Activated naive CD8-positive, alpha-beta T cell treated with anti-CD3 and anti-CD28 coated beads, Interleukin-2, amount 10 ng/mL, durations not matched to agents 7 days and 5 days (primary cell): ENCODE measurements at regions not wholly inside any gene's neighbourhood (a gene's known extent, or its start where the extent isn't known, plus 50 kb on each side); places are given as distances from the start of the nearest gene placed in this dataset.
"Not testable (repeated sequence)": the region's sequence is repeated elsewhere in the genome, so short reads cannot be mapped to it uniquely, and the experiment has no call there.

Experiments used
- ATAC-seq: fragments of 150-1000 bp; cut with Tn5 transposase; one replicate; pipeline ENCODE4 v1.10.0; 2021; ENCODE audit warnings: low read depth, moderate library complexity
- POLR2A ChIA-PET: fragments of 350-600 bp; sonication (Branson Sonifier 250); formaldehyde crosslinking; loops from one replicate; lab custom pipeline; 2021; ENCODE audit warnings: antibody characterized with exemption; lab: Charles Lee
- DNase-seq: peaks from one replicate; pipeline ENCODE4 v3.0.0; 2021
- H3K27ac Mint-ChIP-seq: one replicate; pipeline ENCODE4 v1.8.0; 2022; ENCODE audit warnings: mild to moderate bottlenecking, mixed read lengths
- H3K27me3 Mint-ChIP-seq: one replicate; pipeline ENCODE4 v1.8.0; 2022; ENCODE audit warnings: mild to moderate bottlenecking, moderate library complexity, mixed read lengths
- H3K36me3 Mint-ChIP-seq: one replicate; pipeline ENCODE4 v1.8.0; 2021; ENCODE audit warnings: mild to moderate bottlenecking, mixed read lengths
- H3K4me1 Mint-ChIP-seq: one replicate; pipeline ENCODE4 v1.8.0; 2021; ENCODE audit warnings: mixed read lengths
- H3K4me3 Mint-ChIP-seq: one replicate; pipeline ENCODE4 v1.8.0; 2022; ENCODE audit warnings: mild to moderate bottlenecking, moderate library complexity, mixed read lengths
- H3K9me3 Mint-ChIP-seq: one replicate; pipeline ENCODE4 v1.8.0; 2021; ENCODE audit warnings: mixed read lengths

DNA sequence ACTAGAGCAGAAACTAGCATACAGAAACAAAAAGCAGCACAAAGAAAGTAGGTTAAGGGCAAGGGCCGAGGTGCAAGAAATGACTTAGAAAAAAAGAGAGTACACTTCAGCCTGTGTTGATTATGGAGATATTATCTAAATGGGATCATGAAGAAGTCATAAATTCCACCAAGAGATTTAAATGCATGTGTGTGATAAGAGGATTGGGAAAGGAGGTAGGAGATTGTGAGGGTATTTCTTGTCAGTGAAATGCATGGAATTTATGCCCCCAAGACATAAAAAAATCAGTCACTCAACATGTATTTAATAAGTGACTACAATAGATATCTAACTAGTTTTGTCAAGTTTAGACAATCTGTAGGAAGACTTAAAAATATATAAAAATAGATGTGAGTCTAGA is 976.2 kb upstream of the LRFN5 start:
- no peaks in the 10 kb centered on the region for H3K4me1 Mint-ChIP-seq
- no peak overlapping the region for H3K4me3 Mint-ChIP-seq
- no peaks in the 10 kb centered on the region for H3K36me3 Mint-ChIP-seq
- ATAC-seq: no peak
- POLR2A ChIA-PET: no interaction called here
- no peaks in the 10 kb centered on the region for H3K27me3 Mint-ChIP-seq
- H3K9me3 Mint-ChIP-seq: peaks cover 4% of the 10 kb centered on the region
- DNase-seq: no peak
- no peak overlapping the region for H3K27ac Mint-ChIP-seq

DNA sequence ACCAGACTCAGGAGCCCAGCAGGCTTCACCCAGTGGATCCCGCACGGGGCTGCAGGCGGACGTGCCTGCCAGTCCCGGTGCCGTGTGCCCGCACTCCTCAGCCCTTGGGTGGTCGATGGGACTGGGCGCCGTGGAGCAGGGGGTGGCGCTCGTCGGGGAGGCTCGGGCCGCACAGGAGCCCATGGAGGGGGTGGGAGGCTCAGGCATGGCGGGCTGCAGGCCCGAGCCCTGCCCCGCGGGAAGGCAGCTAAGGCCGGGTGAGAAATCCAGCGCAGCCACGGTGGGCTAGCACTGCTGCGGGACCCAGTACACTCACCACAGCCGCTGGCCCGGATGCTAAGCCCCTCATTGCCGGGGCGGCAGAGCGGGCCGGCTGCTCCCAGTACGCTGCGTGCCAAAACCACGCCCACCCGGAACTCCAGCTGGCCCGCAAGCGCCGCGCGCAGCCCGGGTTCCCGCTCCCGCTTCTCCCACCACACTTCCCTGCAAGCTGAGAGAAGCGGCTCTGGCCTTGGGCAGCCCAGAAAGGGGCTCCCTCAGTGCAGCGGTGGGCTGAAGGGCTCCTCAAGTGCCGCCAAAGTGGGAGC is 977.0 kb upstream of the LRFN5 start:
- POLR2A ChIA-PET, H3K9me3 Mint-ChIP-seq, ATAC-seq, H3K27ac Mint-ChIP-seq, H3K27me3 Mint-ChIP-seq, DNase-seq, H3K36me3 Mint-ChIP-seq, H3K4me3 Mint-ChIP-seq, H3K4me1 Mint-ChIP-seq: not testable (repeated sequence)

DNA sequence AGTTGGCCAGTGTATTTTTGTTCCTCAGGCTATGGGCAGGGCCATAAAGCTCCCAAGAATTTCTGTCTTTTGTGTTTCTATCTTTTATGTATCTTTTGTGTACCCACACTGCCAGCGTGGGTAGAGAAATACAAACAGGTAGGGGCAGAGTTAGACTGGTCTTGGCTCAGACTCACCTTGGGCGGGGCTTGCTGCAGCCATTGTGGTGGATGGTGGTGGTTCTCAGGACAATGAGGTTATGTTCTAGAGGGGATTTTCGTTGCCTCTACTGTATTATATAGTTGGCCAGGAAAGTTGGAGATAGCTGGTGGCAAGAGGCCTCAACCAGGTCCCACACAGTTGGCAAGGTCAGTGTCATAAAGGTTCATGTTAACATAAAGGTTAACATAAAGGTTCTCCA is 977.5 kb upstream of the LRFN5 start:
- POLR2A ChIA-PET: no interaction called here
- H3K4me3 Mint-ChIP-seq: no peak overlapping the region
- no peak overlapping the region for H3K27ac Mint-ChIP-seq
- peaks cover 2% of the 10 kb centered on the region for H3K9me3 Mint-ChIP-seq
- H3K27me3 Mint-ChIP-seq: no peaks in the 10 kb centered on the region
- no peaks in the 10 kb centered on the region for H3K4me1 Mint-ChIP-seq
- no peaks in the 10 kb centered on the region for H3K36me3 Mint-ChIP-seq
- DNase-seq (no peak), ATAC-seq (no peak)

DNA sequence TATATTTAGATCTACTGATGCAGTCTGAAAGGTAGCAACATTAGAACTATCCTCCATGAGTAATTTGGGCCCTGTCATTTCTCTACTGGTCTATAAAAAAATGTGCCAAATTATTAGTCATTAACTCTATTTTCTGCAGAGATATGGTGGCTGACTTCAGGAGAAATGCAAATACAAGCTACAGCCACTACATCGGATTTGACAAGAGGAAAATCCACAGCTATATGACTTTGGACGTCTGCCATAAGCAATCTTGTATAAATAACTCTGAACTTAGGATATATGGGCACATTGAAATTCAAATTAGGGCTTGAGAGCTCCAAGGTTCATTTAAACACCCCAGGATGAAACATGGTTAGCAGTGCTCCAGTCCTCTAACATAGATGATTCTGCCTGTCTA is 983.0 kb upstream of the LRFN5 start:
- H3K27ac Mint-ChIP-seq: no peak overlapping the region

DNA sequence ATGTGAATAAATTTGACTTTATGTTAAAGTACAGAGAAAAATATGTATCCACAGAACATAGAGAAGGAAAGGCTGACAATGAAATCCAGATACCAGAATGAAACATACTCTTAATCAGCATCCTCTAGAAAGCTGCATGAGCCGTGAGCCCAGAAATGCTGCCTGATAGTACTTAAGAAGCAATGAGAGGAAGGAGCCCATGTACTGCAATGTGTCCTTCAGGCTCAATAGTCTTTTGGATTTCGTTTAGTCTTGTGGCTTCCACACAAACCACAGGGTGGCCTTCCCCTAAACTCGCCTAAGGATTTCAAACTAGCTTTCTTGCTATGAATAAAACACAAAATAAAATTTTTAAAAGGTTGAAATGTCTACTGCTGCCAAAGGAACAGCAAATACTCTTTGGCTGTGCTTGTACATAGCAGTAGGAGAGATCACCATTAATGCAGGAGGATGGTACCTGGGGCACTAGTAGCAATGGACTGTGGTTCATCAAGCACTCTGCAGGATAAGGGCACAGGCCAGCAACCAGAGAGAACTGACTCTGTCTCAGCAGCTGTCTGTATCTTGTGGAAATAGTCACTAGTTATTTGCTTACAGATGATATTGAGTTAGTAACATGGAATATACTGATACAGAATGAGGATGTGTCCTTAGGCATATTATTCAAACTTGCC is 988.3 kb upstream of the LRFN5 start:
- no peak for ATAC-seq
- Mint-ChIP-seq H3K9me3 (no peaks in the 10 kb centered on the region), H3K4me3 (no peak overlapping the region), H3K27me3 (no peaks in the 10 kb centered on the region), H3K36me3 (no peaks in the 10 kb centered on the region), H3K27ac (no peak overlapping the region), H3K4me1 (no peaks in the 10 kb centered on the region)
- POLR2A ChIA-PET: no interaction called here
- DNase-seq: no peak

More for the DNA sequence above, 983.0 kb upstream of the LRFN5 start:
- no peaks in the 10 kb centered on the region for H3K36me3 Mint-ChIP-seq
- POLR2A ChIA-PET: no interaction called here
- H3K4me3 Mint-ChIP-seq: no peak overlapping the region
- H3K4me1 Mint-ChIP-seq: no peaks in the 10 kb centered on the region
- ATAC-seq (no peak), DNase-seq (no peak)
- no peaks in the 10 kb centered on the region for H3K27me3 Mint-ChIP-seq
- H3K9me3 Mint-ChIP-seq: no peaks in the 10 kb centered on the region

DNA sequence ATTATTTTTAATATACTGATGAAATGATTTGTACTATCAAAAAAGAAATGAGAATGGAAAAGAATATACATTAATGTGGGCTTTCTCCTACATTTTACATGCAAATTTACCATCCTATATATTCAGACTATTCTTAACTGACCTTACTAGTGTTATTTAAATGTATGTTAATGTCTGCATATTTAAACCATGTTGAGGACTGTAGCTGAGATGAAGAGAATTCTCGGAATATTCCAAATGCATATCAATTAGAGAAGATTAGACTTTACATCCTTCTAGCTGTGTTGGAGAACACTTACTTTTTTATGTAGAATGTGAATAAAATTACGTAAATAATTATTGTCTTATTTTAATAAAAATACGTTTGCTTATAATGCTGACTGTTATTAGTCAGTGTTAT is 990.1 kb upstream of the LRFN5 start:
- no peak for DNase-seq
- Mint-ChIP-seq H3K36me3 (no peaks in the 10 kb centered on the region), H3K4me3 (no peak overlapping the region), H3K27me3 (no peaks in the 10 kb centered on the region), H3K4me1 (no peaks in the 10 kb centered on the region), H3K9me3 (no peaks in the 10 kb centered on the region), H3K27ac (no peak overlapping the region)
- POLR2A ChIA-PET: no interaction called here
- ATAC-seq: no peak

DNA sequence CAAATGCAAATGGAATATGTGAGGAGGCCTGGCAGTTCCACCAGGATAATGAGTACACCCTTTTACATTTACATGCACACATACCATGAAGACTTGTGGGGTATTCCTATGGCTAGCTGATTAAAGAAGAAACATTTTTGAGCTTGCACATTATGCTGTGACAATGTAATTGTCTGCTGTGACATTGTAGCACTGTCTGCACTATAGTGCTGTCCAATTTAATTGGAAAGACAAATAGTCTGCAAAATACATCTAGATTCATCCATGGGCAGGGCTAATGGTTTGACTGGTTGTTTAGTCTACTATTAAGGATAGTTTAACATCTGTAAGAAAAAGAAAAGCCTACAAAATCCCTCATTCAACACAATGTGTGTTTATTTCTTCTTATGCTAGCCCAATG is 1005.6 kb upstream of the LRFN5 start:
- ATAC-seq: no peak

DNA sequence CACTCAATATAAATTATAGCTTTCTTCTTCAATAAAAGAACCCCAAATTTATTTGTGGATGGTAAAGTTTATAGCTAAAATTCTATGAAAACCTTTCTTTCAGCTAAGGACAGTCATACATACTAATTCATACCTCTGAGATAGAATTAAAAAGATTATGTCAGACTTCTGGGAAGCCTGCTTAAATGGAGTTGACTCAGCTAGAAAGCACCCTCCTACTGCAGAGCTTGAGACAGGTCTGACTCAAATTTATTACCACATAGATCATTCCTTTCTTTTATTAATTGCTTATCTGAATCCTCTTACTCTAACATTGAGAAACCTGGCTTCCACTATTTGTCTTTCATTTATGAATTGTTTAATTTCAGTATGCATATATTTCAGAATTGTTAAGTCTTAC is 1007.0 kb upstream of the LRFN5 start:
- Mint-ChIP-seq H3K4me1 (no peaks in the 10 kb centered on the region), H3K4me3 (no peak overlapping the region), H3K27me3 (no peaks in the 10 kb centered on the region), H3K36me3 (no peaks in the 10 kb centered on the region), H3K27ac (no peak overlapping the region), H3K9me3 (no peaks in the 10 kb centered on the region)
- no peak for DNase-seq
- ATAC-seq: no peak
- POLR2A ChIA-PET: no interaction called here

More for the DNA sequence above, 1005.6 kb upstream of the LRFN5 start:
- H3K9me3 Mint-ChIP-seq: peaks cover 1% of the 10 kb centered on the region
- no peaks in the 10 kb centered on the region for H3K27me3 Mint-ChIP-seq
- H3K36me3 Mint-ChIP-seq: no peaks in the 10 kb centered on the region
- H3K27ac Mint-ChIP-seq: no peak overlapping the region
- H3K4me1 Mint-ChIP-seq: no peaks in the 10 kb centered on the region
- no peak overlapping the region for H3K4me3 Mint-ChIP-seq
- POLR2A ChIA-PET: no interaction called here
- no peak for DNase-seq

DNA sequence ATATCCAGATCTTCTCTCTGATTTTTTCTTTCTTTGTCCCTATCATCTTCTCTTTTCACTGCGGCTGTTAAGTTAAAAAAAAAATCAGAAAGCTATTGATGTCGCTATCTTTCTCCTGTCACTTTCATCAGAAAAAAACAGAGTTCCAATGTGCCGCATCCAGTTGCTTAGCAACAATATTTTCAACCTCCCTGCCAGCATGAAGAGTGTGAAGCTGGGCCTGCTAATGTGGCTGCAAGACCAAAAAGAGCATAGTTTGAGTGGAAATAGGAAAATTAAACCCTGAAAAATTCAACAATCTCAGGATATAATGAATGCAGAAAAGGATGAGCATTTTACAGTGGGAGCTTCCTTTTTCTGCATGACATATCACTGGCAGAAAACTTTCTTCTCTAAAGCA is 1025.4 kb upstream of the LRFN5 start:
- no peak overlapping the region for H3K27ac Mint-ChIP-seq
- POLR2A ChIA-PET: no interaction called here
- no peaks in the 10 kb centered on the region for H3K4me1 Mint-ChIP-seq
- DNase-seq: no peak
- H3K9me3 Mint-ChIP-seq: no peaks in the 10 kb centered on the region
- no peak overlapping the region for H3K4me3 Mint-ChIP-seq
- H3K36me3 Mint-ChIP-seq: no peaks in the 10 kb centered on the region
- H3K27me3 Mint-ChIP-seq: no peaks in the 10 kb centered on the region
- no peak for ATAC-seq

DNA sequence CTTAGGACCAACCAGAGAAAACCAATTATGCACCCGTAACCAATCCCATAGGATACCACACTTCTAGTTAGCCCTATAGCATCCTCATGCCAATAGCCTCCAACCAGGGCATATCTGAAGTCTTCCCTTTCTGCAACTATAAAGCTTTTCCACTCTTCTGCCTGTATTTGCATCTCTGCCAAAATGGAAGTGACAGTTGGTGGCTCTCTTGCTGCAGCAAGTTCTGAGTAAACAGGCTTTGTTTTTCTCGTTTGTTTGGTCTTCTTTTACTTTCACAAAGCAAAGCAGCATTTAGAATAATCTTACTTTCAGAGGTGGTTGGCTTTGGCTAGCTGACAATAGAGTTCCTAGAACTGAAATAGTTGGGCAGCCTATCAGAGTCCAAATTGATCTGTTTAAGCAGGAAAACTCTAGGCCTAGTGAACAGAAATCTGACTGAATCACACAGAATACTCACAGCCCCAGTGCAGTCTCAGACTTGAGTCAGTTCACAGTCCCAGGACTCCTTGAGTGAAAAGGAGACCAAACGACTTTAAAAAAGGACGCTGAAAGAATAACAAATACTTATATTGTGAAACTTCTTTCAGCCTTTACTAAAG is 1029.7 kb upstream of the LRFN5 start:
- POLR2A ChIA-PET: no interaction called here
- H3K4me3 Mint-ChIP-seq: no peak overlapping the region
- no peaks in the 10 kb centered on the region for H3K4me1 Mint-ChIP-seq
- ATAC-seq (no peak), DNase-seq (no peak)
- H3K36me3 Mint-ChIP-seq: no peaks in the 10 kb centered on the region
- H3K27me3 Mint-ChIP-seq: no peaks in the 10 kb centered on the region
- H3K27ac Mint-ChIP-seq: no peak overlapping the region
- no peaks in the 10 kb centered on the region for H3K9me3 Mint-ChIP-seq

DNA sequence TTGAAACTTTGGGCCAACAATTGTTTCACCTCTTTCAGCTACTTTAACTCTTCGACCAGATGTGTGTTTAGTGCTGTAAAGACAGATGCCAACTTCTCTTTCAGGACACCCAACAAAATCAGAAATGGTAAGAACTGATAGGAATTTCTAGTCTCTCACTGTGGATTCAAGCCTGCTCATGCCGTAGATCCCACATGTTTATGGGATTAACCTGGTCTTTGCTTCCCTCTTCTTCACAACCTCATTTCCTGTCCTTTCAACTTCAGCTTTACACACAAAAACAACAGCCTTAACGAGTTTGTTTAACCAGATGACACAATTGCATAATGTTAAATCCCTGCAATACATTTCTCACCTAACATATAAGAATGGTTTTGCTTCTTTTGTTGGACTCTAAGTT is 1031.9 kb upstream of the LRFN5 start:
- POLR2A ChIA-PET: no interaction called here
- ATAC-seq: no peak

DNA sequence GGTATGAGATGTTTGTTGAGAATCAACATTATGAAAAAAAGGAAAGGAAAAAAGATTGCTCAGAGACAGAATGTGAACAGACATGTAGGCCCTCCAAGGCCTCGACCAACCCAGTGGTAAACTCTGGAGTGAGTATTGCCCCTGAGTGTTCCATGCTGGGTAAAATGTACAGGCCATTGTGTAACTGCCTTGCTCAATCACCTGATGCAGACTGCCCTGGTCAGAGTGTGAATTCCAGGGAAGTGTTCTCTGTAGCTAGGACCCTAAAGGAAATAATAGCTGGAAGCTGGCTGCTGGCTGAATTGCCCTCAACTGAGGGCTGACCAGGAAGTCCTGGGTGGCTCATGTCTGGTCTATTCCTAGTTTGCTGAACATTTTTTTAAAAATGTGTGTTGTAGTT is 1081.4 kb upstream of the LRFN5 start:
- H3K4me1 Mint-ChIP-seq: no peaks in the 10 kb centered on the region
- POLR2A ChIA-PET: no interaction called here
- H3K27ac Mint-ChIP-seq: no peak overlapping the region

More for the DNA sequence above, 1031.9 kb upstream of the LRFN5 start:
- Mint-ChIP-seq H3K9me3 (no peaks in the 10 kb centered on the region), H3K27me3 (no peaks in the 10 kb centered on the region), H3K4me1 (no peaks in the 10 kb centered on the region), H3K4me3 (no peak overlapping the region), H3K36me3 (no peaks in the 10 kb centered on the region), H3K27ac (no peak overlapping the region)
- no peak for DNase-seq

DNA sequence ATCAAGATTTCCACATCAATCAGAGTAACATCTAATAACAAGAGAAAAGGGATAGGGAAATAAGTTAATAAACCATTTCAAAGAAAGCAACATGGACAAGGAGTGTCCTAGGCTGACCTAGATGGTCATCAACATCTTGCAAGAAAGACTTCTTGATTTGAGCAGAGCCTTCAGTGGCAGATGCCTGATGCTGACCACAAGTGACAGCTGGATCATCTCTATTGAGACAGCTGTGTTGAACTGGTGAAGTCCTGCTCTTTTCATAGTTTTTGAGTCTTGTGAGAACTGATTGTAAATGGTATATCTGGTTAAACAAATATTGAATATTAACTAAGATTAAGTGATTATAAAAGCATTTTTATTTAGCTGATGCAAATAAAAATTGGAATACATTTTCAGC is 1083.6 kb upstream of the LRFN5 start:
- Mint-ChIP-seq H3K27ac (no peak overlapping the region), H3K36me3 (no peaks in the 10 kb centered on the region), H3K4me3 (no peak overlapping the region), H3K9me3 (no peaks in the 10 kb centered on the region), H3K4me1 (no peaks in the 10 kb centered on the region), H3K27me3 (no peaks in the 10 kb centered on the region)
- POLR2A ChIA-PET: no interaction called here
- ATAC-seq: no peak
- DNase-seq: no peak

More for the DNA sequence above, 1081.4 kb upstream of the LRFN5 start:
- no peak overlapping the region for H3K4me3 Mint-ChIP-seq
- no peaks in the 10 kb centered on the region for H3K9me3 Mint-ChIP-seq
- DNase-seq (no peak), ATAC-seq (no peak)
- no peaks in the 10 kb centered on the region for H3K36me3 Mint-ChIP-seq
- H3K27me3 Mint-ChIP-seq: no peaks in the 10 kb centered on the region

DNA sequence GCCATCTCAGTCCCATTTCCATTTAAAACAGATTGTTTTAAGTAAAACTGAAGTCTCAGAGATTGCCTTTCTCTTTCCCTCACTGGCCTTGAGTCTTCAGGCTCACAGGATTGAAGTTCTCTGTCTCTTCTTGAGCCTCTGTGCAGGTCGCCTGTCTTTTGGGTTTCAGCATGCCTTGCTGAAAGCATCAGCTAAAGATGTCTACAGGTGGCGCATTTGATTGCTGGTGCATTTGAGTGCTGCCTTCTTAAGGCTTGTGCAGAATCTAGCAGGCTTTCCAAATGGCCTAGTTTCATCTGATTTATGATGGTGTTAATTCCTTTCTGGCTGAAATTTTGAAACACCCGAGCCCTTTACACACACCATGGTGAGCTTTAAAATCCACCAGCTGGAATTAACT is 1062.2 kb upstream of the FBXO33 start:
- H3K9me3 Mint-ChIP-seq: peaks cover 2% of the 10 kb centered on the region
- H3K36me3 Mint-ChIP-seq: no peaks in the 10 kb centered on the region
- H3K4me3 Mint-ChIP-seq: no peak overlapping the region
- DNase-seq (no peak), ATAC-seq (no peak)
- no peaks in the 10 kb centered on the region for H3K27me3 Mint-ChIP-seq
- H3K4me1 Mint-ChIP-seq: no peaks in the 10 kb centered on the region
- H3K27ac Mint-ChIP-seq: no peak overlapping the region
- POLR2A ChIA-PET: no interaction called here
